NCI-H1694 (cell line): ENCODE measurements at regions not wholly inside any gene's neighbourhood (a gene's known extent, or its start where the extent isn't known, plus 50 kb on each side); places are given as distances from the start of the nearest gene placed in this dataset.

Source experiments
- DNase-seq: peaks from one replicate; lab custom pipeline; 2025; lab: John Stamatoyannopoulos, UW

- peak; percentile 97 for DNase-seq
These were observed 536.8 kb downstream of the XIRP2 start for GRCh38 chr2:167424803-167425755.

GRCh38 chr2:167424221-167424620 is 535.9 kb downstream of the XIRP2 start:
- peak; percentile 88 for DNase-seq

GRCh38 chr2:167423731-167424130 is 535.5 kb downstream of the XIRP2 start:
- DNase-seq: peak; percentile 73

- DNase-seq: no peak
These were observed 531.9 kb downstream of the XIRP2 start for GRCh38 chr2:167420211-167420610.

GRCh38 chr2:167415068-167415467 is 526.8 kb downstream of the XIRP2 start:
- no peak for DNase-seq

- DNase-seq: no peak
These were observed 523.1 kb downstream of the XIRP2 start for GRCh38 chr2:167411367-167411766.

GRCh38 chr2:167406558-167406957 is 518.3 kb downstream of the XIRP2 start:
- no peak for DNase-seq

- DNase-seq: no peak
These were observed 516.5 kb downstream of the XIRP2 start for GRCh38 chr2:167404627-167405284.

GRCh38 chr2:167401309-167401708 is 513.0 kb downstream of the XIRP2 start:
- no peak for DNase-seq

- no peak for DNase-seq
These were observed 512.3 kb downstream of the XIRP2 start for GRCh38 chr2:167400546-167400945.

- DNase-seq: peak; percentile 94
These were observed 510.6 kb downstream of the XIRP2 start for GRCh38 chr2:167398873-167399272.

- DNase-seq: no peak
These were observed 500.6 kb downstream of the XIRP2 start for GRCh38 chr2:167388901-167389300.

- no peak for DNase-seq
These were observed 500.2 kb downstream of the XIRP2 start for GRCh38 chr2:167388497-167388896.

- no peak for DNase-seq
These were observed 498.4 kb downstream of the XIRP2 start for GRCh38 chr2:167386694-167387093.

GRCh38 chr2:167383610-167384194 is 495.4 kb downstream of the XIRP2 start:
- no peak for DNase-seq

GRCh38 chr2:167381349-167381748 is 493.1 kb downstream of the XIRP2 start:
- no peak for DNase-seq

GRCh38 chr2:167380555-167380954 is 492.3 kb downstream of the XIRP2 start:
- no peak for DNase-seq

GRCh38 chr2:167380094-167380493 is 491.8 kb downstream of the XIRP2 start:
- no peak for DNase-seq

- no peak for DNase-seq
These were observed 480.8 kb downstream of the XIRP2 start for GRCh38 chr2:167369083-167369482.

GRCh38 chr2:167368371-167368770 is 480.1 kb downstream of the XIRP2 start:
- no peak for DNase-seq

- no peak for DNase-seq
These were observed 476.9 kb downstream of the XIRP2 start for GRCh38 chr2:167365216-167365615.

- no peak for DNase-seq
These were observed 473.1 kb downstream of the XIRP2 start for GRCh38 chr2:167361426-167361825.

- DNase-seq: no peak
These were observed 467.5 kb downstream of the XIRP2 start for GRCh38 chr2:167355821-167356220.
